ENCODE measurements at regions not wholly inside any gene's neighbourhood (a gene's known extent, or its start where the extent isn't known, plus 50 kb on each side); places are given as distances from the start of the nearest gene placed in this dataset.

DNA sequence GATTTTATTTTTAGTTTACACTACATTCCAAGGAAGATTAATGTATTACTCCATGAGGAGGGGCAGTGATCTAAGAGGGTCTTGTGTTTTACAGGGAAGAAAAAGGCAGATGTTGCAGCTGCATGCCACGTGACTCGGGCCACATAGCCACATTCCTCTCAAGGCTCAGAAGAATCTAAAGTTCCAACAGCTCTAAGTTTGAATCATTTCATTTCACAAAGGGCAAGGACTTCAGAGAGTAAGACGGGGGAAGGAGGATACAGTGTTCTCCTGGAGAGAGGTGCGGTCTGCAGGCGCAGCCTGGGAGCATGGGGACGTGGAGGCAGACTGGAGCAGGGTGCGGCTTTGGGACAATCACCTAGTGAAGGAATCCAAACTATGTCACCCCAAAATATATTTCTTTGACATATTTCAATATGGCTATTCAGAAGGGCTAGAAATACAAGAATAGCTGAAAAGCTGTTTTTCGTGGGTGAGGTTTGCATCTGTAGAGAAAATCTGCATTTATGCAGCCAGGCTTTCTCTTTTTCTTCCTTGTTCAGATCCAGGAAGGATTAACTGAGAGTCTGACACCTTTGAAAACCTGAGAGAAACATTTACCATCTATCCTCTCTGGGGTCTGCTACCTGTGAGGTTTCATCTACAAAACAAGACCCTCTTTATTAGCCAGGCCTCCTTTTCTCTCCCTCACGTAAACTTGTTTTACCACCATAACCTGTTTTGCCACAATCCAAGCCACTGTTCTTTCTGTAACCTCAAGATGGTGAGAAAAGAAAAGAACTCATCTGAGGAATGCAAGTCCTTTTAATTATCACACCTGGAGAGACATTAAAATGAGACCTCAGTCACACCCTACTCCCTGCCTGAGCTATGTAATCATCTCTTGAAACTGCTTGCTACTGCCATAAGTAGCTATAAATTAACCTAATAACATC, 165.1 kb upstream of the NDUFV2 start:
- peaks cover 18% of the 10 kb centered on the region for H3K9me3 Mint-ChIP-seq (ENCODE audit: unreplicated experiment)
- TF ChIP-seq, protein P1, sequence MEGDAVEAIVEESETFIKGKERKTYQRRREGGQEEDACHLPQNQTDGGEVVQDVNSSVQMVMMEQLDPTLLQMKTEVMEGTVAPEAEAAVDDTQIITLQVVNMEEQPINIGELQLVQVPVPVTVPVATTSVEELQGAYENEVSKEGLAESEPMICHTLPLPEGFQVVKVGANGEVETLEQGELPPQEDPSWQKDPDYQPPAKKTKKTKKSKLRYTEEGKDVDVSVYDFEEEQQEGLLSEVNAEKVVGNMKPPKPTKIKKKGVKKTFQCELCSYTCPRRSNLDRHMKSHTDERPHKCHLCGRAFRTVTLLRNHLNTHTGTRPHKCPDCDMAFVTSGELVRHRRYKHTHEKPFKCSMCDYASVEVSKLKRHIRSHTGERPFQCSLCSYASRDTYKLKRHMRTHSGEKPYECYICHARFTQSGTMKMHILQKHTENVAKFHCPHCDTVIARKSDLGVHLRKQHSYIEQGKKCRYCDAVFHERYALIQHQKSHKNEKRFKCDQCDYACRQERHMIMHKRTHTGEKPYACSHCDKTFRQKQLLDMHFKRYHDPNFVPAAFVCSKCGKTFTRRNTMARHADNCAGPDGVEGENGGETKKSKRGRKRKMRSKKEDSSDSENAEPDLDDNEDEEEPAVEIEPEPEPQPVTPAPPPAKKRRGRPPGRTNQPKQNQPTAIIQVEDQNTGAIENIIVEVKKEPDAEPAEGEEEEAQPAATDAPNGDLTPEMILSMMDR (IDR thresholded peaks at IDR 0.05; ENCODE audit: insufficient read depth in 1 of 2, low read depth in 1 of 2, low read length in 1 of 2, severe bottlenecking in 1 of 2, unreplicated experiment in 1 of 2) = no peak
- CTCF ChIA-PET = no interaction called here

DNA sequence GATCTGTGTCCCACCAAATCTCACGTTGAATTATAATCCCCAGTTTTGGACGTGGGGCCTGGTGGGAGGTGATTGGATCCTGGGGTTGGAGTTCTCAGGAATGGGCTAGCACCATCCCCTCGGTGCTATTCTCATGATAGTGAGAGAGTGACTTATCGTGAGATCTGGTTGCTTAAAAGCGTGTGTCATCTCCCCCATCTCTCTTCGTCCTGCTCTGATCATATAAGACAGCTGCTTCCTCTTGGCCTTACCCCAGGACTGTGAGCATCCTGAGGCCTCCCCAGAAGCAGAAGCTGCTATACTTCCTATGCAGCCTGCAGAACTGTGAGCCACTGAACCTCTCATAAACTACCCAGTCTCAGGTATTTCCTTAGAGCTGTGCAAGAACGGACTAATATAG, 163.7 kb upstream of the NDUFV2 start:
- Histone ChIP-seq H3K27me3 (replicated peaks; ENCODE audit: control insufficient read depth, insufficient read depth, low read length) (no peaks in the 10 kb centered on the region), H3K36me3 (ENCODE audit: control insufficient read depth, insufficient read depth, low read length) (no peaks in the 10 kb centered on the region), H3K4me3 (ENCODE audit: low read depth, low read length) (no peak overlapping the region), H3K9me3 (peaks cover 5% of the 10 kb centered on the region; the same call in 1 of the 2 replicates), H3K4me1 (peaks cover 39% of the 10 kb centered on the region)
- peaks cover 20% of the 10 kb centered on the region for H3K4me1 Mint-ChIP-seq (ENCODE audit: low read depth, unreplicated experiment)
- no TSS peak for BruUV-seq (replicated peaks)
- H3K36me3 Mint-ChIP-seq (ENCODE audit: insufficient read depth, unreplicated experiment) = peaks cover 12% of the 10 kb centered on the region
- H3K27me3 Mint-ChIP-seq (ENCODE audit: insufficient read depth, unreplicated experiment) = no peaks in the 10 kb centered on the region
- intact Hi-C loops (cut with micrococcal nuclease; ENCODE audit: unreplicated experiment) = no loop called here
- TF ChIP-seq, protein P1 (IDR thresholded peaks at IDR 0.05; ENCODE audit: insufficient read depth in 1 of 2, low read depth in 1 of 2, low read length in 1 of 2, severe bottlenecking in 1 of 2, unreplicated experiment in 1 of 2) = no peak
- ChIA-PET CTCF (no interaction called here), POLR2A (no interaction called here)
- H3K4me3 Mint-ChIP-seq (ENCODE audit: unreplicated experiment) = no peak overlapping the region
- peaks cover 9% of the 10 kb centered on the region for H3K9me3 Mint-ChIP-seq (ENCODE audit: unreplicated experiment)
- no peak for DNase-seq
- H3K27ac Mint-ChIP-seq (ENCODE audit: unreplicated experiment) = no peak overlapping the region

More for the DNA sequence above, 165.1 kb upstream of the NDUFV2 start:
- Mint-ChIP-seq H3K4me3 (ENCODE audit: unreplicated experiment) (peak overlapping the region; percentile 37), H3K27me3 (ENCODE audit: insufficient read depth, unreplicated experiment) (no peaks in the 10 kb centered on the region), H3K4me1 (ENCODE audit: low read depth, unreplicated experiment) (peaks cover 20% of the 10 kb centered on the region), H3K27ac (ENCODE audit: unreplicated experiment) (peak overlapping the region; percentile 74), H3K36me3 (ENCODE audit: insufficient read depth, unreplicated experiment) (peaks cover 12% of the 10 kb centered on the region)
- BruUV-seq (replicated peaks) = no TSS peak
- POLR2A ChIA-PET = no interaction called here
- DNase-seq = peak in 1 of 2 experiments; percentile 57
- Histone ChIP-seq H3K27me3 (replicated peaks; ENCODE audit: control insufficient read depth, insufficient read depth, low read length) (no peaks in the 10 kb centered on the region), H3K4me1 (peaks cover 43% of the 10 kb centered on the region), H3K4me3 (ENCODE audit: low read depth, low read length) (no peak overlapping the region), H3K36me3 (ENCODE audit: control insufficient read depth, insufficient read depth, low read length) (no peaks in the 10 kb centered on the region), H3K9me3 (peaks cover 11% of the 10 kb centered on the region; the same call in 1 of the 2 replicates)
- intact Hi-C loops (cut with micrococcal nuclease; ENCODE audit: unreplicated experiment) = loop anchor here (2.0 kb wide), 1 partner anchor 47 kb away; no protein-coding TSS in a partner anchor

DNA sequence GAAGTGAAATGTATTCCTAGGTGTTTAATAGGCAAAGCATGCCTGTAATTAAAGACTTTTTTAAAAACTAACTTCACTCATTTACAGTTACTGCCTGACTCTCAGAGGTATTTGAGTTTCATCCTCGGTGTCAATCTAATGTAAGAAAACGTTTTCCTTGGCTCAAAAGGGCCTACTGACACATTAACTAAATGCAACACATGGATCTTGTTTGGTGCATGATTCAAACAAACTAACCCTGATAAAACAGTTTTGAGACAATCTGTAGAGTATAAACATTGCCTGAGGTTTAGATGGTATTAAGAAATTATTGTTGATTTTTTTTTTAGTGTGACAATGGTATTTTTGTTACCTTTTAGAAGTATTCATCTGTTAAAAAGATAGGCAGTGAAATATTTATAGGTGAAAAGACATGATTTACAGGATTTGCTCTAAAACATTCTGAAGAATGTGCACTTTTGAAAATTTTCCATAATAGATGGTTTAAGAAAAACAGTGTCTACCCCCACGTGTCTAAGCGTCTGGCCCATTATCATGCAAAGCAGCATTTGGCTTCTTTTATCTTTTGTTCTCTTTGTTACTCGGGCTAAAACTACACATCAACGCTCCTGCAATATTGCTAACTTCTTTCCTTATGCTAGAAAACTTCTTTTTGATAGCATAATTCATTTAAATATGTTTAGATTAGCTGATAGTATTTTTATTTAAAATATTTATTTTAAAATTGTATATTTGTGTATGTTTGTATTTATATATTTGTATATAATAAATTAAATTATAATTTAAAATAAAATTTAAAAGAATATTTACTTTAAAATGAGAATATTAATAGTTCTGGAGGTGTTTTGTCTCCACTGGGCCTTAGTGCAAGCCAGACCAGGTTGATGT, 160.2 kb upstream of the NDUFV2 start:
- Mint-ChIP-seq H3K9me3 (ENCODE audit: unreplicated experiment) (peaks cover 6% of the 10 kb centered on the region), H3K4me3 (ENCODE audit: unreplicated experiment) (no peak overlapping the region), H3K27me3 (ENCODE audit: insufficient read depth, unreplicated experiment) (no peaks in the 10 kb centered on the region), H3K4me1 (ENCODE audit: low read depth, unreplicated experiment) (peaks cover 9% of the 10 kb centered on the region), H3K36me3 (ENCODE audit: insufficient read depth, unreplicated experiment) (peaks cover 8% of the 10 kb centered on the region), H3K27ac (ENCODE audit: unreplicated experiment) (no peak overlapping the region)
- H3K4me1 ChIP-seq = peaks cover 23% of the 10 kb centered on the region
- 0 out of 2 replicates have a peak, but pooled peaks cover 2% of the 10 kb centered on the region for H3K9me3 ChIP-seq
- intact Hi-C loops (cut with micrococcal nuclease; ENCODE audit: unreplicated experiment) = no loop called here
- H3K4me3 ChIP-seq (ENCODE audit: low read depth, low read length) = no peak overlapping the region
- no peaks in the 10 kb centered on the region for H3K36me3 ChIP-seq (ENCODE audit: control insufficient read depth, insufficient read depth, low read length)
- no TSS peak for BruUV-seq (replicated peaks)
- H3K27me3 ChIP-seq (replicated peaks; ENCODE audit: control insufficient read depth, insufficient read depth, low read length) = no peaks in the 10 kb centered on the region
- ChIA-PET CTCF (no interaction called here), POLR2A (no interaction called here)
- no peak for DNase-seq
- TF ChIP-seq, protein P1 (IDR thresholded peaks at IDR 0.05; ENCODE audit: insufficient read depth in 1 of 2, low read depth in 1 of 2, low read length in 1 of 2, severe bottlenecking in 1 of 2, unreplicated experiment in 1 of 2) = no peak
